SU-DHL-6 (cell line): ENCODE measurements at regions not wholly inside any gene's neighbourhood (a gene's known extent, or its start where the extent isn't known, plus 50 kb on each side); places are given as distances from the start of the nearest gene placed in this dataset.

Experiments
- H2AFZ ChIP-seq: fragments of 200-600 bp; sonication (generic); 2 replicates; pipeline ENCODE4 v1.6.1; 2014; ENCODE audit warnings: low read depth, mild to moderate bottlenecking, moderate library complexity, mixed read lengths, antibody characterized with exemption, low read length; ENCODE audit not compliant: severe bottlenecking
- H3F3A ChIP-seq: fragments of 200-600 bp; shearing (Covaris generic); 2 replicates; pipeline ENCODE4 v1.6.0; 2016; ENCODE audit warnings: antibody characterized with exemption, mild to moderate bottlenecking; ENCODE audit not compliant: insufficient read depth
- H3K27ac ChIP-seq: fragments of 200-600 bp; sonication (generic); 2 replicates; pipeline ENCODE4 v1.5.1; 2016; ENCODE audit warnings: low read depth, mild to moderate bottlenecking, low read length, moderate library complexity, mixed read lengths
- H3K27me3 ChIP-seq: fragments of 200-600 bp; sonication (generic), shearing (Covaris generic); 2 replicates; pipeline ENCODE4 v1.6.0; 2014; ENCODE audit warnings: mild to moderate bottlenecking, low read length
- H3K36me3 ChIP-seq: fragments of 200-600 bp; sonication (generic); 2 replicates; pipeline ENCODE4 v1.6.1; 2014; ENCODE audit warnings: mild to moderate bottlenecking, low read length, mixed read lengths
- H3K4me2 ChIP-seq: fragments of 300-600, 200-600 bp; shearing (Covaris generic), sonication (generic); 2 replicates; pipeline ENCODE4 v1.6.0; 2014; ENCODE audit warnings: low read length, low read depth, mild to moderate bottlenecking; ENCODE audit not compliant: poor library complexity, severe bottlenecking
- H3K4me3 ChIP-seq: fragments of 200-600 bp; sonication (generic); 2 replicates; pipeline ENCODE4 v1.5.1; 2014; ENCODE audit warnings: antibody characterized with exemption, low read length, mild to moderate bottlenecking, mixed read lengths; ENCODE audit not compliant: insufficient read depth, poor library complexity, severe bottlenecking
- H3K79me2 ChIP-seq: fragments of 200-600 bp; sonication (generic); 2 replicates; pipeline ENCODE4 v1.6.1; 2014; ENCODE audit warnings: mild to moderate bottlenecking, low read length, moderate library complexity; ENCODE audit not compliant: insufficient read depth
- H3K9ac ChIP-seq: fragments of 200-600 bp; sonication (generic); 2 replicates; pipeline ENCODE4 v1.7.0; 2014; ENCODE audit warnings: mild to moderate bottlenecking, low read length
- H3K9me2 ChIP-seq: fragments of 200-600 bp; sonication (generic); replicated peaks from 2 replicates; pipeline ENCODE4 v1.6.1; 2014; ENCODE audit warnings: low read length; ENCODE audit not compliant: insufficient read depth
- H3K9me3 ChIP-seq: fragments of 200-600 bp; sonication (generic); 2 replicates; pipeline ENCODE4 v1.6.1; 2014; ENCODE audit warnings: low read length, mixed read lengths; ENCODE audit not compliant: insufficient read depth
- H4K20me1 ChIP-seq: fragments of 200-600 bp; sonication (generic); 2 replicates; pipeline ENCODE4 v1.6.1; 2014; ENCODE audit warnings: low read depth, mild to moderate bottlenecking, antibody characterized with exemption, low read length, moderate library complexity, mixed read lengths
- CTCF ChIP-seq: fragments of 200-600 bp; sonication (generic); IDR thresholded peaks from one replicate; pipeline ENCODE4 v1.5.1; 2017; ENCODE audit warnings: antibody characterized with exemption, mild to moderate bottlenecking, low read length, moderate library complexity; ENCODE audit not compliant: insufficient read depth, poor library complexity, severe bottlenecking
- EZH2phosphoT487 ChIP-seq: fragments of 200-600 bp; sonication (generic), shearing (Covaris generic); conservative IDR thresholded peaks from 2 replicates; pipeline ENCODE4 v1.6.1; 2018; ENCODE audit warnings: mild to moderate bottlenecking, antibody characterized with exemption, low read length, moderate library complexity, mixed read lengths

DNA sequence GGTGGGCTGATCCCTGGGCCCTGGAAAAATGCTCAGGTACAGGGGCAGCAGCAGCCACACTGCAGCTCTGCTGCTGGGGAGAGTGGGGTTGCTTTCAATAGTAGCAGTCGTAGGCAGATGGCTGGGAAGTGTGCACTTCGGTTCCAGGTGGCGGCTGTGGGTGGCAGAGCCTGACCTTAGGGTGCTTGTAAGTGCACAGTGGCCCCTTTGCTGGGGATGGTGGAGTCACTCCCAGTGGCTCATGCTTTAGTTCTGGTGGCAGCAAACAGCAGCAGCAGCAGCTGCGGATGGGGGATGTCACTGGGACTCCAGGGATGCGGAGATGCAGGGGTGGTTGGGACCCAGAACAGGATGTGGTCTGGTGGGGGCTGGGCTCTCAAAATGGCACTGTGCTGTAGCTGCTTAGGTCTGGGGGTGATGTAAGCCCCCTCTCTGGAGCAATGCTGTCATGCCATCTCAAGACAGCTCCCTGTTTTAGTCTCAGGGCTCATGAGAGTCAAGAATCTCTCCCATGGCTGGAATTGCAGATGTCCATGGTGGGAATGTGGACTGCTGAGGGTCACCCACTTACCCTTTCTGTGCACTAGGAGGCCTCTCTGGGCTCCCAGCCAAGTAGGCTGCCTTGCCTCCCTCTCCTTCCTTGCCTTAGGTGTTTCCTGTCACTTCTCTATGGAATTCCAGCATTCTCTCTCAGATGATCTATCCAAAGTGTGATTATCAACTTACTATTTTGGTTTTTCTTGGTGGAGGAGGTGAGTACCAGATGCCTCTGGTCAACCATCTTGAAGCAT lies 146.7 kb upstream of the SLC22A23 start:
- no peak overlapping the region for H3K9ac ChIP-seq
- no peak overlapping the region for H3K4me2 ChIP-seq
- no peak for TF ChIP-seq EZH2phosphoT487
- no peak for TF ChIP-seq CTCF

DNA sequence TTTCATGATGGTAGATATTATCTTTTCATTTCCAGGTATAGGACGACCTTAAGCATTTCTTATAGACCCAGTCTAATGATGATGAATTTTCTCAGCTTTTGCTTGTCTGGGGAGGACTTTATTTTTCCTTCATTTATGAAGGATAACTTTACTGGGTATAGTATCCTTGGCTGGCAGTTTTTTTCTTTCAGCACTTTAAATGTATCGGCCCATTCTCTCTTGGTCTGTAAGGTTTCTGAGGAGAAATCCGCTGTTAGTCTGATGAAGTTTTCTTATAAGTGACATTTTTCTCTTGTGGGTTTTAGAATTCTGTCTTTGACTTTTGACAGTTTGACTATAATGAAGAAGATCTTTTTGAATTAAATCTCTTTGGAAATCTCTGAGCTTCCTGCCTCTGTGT lies 144.7 kb upstream of the SLC22A23 start:
- H3K79me2 ChIP-seq: no peaks in the 10 kb centered on the region
- no peak overlapping the region for H3K4me2 ChIP-seq
- H3K27me3 ChIP-seq: no peaks in the 10 kb centered on the region
- no peak overlapping the region for H3K9ac ChIP-seq
- H3K27ac ChIP-seq: no peak overlapping the region
- H3K4me3 ChIP-seq: no peak overlapping the region
- no peaks in the 10 kb centered on the region for H3K36me3 ChIP-seq
- no peak overlapping the region for H2AFZ ChIP-seq
- no peaks in the 10 kb centered on the region for H4K20me1 ChIP-seq
- TF ChIP-seq CTCF: no peak
- no peak for TF ChIP-seq EZH2phosphoT487
- H3F3A ChIP-seq: no peaks in the 10 kb centered on the region
- H3K9me3 ChIP-seq: no peaks in the 10 kb centered on the region
- no peaks in the 10 kb centered on the region for H3K9me2 ChIP-seq

More for the DNA sequence above, 146.7 kb upstream of the SLC22A23 start:
- H3F3A ChIP-seq: no peaks in the 10 kb centered on the region
- no peaks in the 10 kb centered on the region for H3K27me3 ChIP-seq
- no peaks in the 10 kb centered on the region for H3K9me2 ChIP-seq
- no peaks in the 10 kb centered on the region for H4K20me1 ChIP-seq
- no peaks in the 10 kb centered on the region for H3K79me2 ChIP-seq
- no peak overlapping the region for H2AFZ ChIP-seq
- H3K9me3 ChIP-seq: no peaks in the 10 kb centered on the region
- H3K27ac ChIP-seq: no peak overlapping the region
- no peaks in the 10 kb centered on the region for H3K36me3 ChIP-seq
- no peak overlapping the region for H3K4me3 ChIP-seq

DNA sequence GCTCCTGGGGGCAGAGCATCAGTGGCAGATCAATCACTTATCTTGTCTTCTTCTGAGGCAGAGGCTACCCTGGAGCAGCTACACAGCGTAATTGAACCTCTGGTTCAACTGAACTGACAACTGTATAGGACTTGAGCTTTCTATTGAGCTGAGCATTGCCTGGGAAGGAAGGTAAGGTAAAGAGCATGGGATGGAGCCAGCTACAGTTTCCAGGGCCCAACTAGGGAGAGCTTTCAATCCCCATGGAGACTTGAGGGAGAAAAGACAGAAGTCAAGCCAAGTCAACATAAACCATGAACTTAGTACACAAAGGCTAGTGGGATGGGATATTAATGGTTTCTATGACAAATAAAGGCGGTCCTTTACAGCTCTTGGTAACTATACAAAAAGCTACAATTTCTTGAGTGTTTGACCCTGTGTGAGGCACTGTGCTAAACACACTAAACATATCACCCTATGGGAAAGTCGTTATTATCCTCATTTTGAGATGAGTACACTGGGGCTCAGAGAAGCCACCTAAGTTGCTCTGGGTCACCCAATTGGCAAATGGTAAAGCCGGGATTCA lies 140.7 kb upstream of the SLC22A23 start:
- Histone ChIP-seq H3K79me2 (no peaks in the 10 kb centered on the region), H3K27me3 (no peaks in the 10 kb centered on the region), H3K27ac (no peak overlapping the region), H3K4me3 (no peak overlapping the region), H4K20me1 (no peaks in the 10 kb centered on the region), H3K9me3 (no peaks in the 10 kb centered on the region), H3K36me3 (no peaks in the 10 kb centered on the region), H2AFZ (no peak overlapping the region), H3K4me2 (no peak overlapping the region), H3K9ac (no peak overlapping the region), H3K9me2 (no peaks in the 10 kb centered on the region), H3F3A (no peaks in the 10 kb centered on the region)
- TF ChIP-seq CTCF (no peak), EZH2phosphoT487 (no peak)
